ENCODE measurements at regions not wholly inside any gene's neighbourhood (a gene's known extent, or its start where the extent isn't known, plus 50 kb on each side); places are given as distances from the start of the nearest gene placed in this dataset.

DNA sequence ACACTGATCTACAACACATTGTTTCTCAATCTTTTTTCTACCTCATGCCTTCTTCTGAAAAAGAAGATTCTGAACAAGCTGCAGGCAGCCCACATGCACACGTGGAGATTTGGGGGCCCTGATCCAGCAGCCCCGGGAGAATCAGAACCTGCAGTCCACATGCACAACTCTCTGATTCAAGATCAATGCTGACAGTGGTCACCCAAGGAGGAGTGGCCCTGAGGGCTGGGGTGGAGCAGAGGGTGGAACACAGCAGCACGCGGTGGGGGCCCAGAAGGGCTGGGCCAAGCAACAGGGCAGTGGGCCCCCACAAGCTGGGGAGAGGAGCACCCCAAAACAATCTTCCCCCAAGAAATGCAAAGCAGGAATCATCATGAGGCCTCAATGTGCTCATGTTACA lies 202.1 kb upstream of the NSMCE3 start:
- TF ChIP-seq POLR2A (IDR thresholded peaks at IDR 0.05) = no peak
- TF ChIP-seq POLR2AphosphoS5 (IDR thresholded peaks at IDR 0.05) = no peak
- TF ChIP-seq, protein P1, sequence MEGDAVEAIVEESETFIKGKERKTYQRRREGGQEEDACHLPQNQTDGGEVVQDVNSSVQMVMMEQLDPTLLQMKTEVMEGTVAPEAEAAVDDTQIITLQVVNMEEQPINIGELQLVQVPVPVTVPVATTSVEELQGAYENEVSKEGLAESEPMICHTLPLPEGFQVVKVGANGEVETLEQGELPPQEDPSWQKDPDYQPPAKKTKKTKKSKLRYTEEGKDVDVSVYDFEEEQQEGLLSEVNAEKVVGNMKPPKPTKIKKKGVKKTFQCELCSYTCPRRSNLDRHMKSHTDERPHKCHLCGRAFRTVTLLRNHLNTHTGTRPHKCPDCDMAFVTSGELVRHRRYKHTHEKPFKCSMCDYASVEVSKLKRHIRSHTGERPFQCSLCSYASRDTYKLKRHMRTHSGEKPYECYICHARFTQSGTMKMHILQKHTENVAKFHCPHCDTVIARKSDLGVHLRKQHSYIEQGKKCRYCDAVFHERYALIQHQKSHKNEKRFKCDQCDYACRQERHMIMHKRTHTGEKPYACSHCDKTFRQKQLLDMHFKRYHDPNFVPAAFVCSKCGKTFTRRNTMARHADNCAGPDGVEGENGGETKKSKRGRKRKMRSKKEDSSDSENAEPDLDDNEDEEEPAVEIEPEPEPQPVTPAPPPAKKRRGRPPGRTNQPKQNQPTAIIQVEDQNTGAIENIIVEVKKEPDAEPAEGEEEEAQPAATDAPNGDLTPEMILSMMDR (IDR thresholded peaks at IDR 0.05) = no peak
- TF ChIP-seq EP300 (IDR thresholded peaks at IDR 0.05) = no peak

Measured in stomach (tissue), 4 donors.